ENCODE measurements at regions not wholly inside any gene's neighbourhood (a gene's known extent, or its start where the extent isn't known, plus 50 kb on each side); places are given as distances from the start of the nearest gene placed in this dataset.

DNA sequence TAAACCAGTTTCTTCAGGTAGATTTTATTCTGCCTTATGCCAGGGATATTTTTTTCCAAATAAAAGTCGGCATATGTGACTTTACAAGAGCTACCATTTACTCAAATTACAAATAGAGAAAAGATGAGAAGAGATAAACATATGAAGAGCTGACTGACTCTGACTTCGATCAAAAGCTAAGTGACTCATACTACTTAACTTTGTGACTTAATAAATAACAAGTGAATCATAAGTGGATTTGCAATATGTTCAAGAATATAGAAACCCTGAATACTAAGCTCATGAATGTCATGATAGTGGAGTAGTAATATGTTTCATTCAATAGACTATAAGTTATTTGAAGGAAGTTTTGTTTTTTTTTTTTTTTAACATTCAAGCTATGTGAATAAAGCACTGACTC is 130.5 kb upstream of the ANO3 start:
- H3K36me3 ChIP-seq (ENCODE audit: control insufficient read depth, insufficient read depth, low read length), result no peaks in the 10 kb centered on the region
- no peaks in the 10 kb centered on the region for H3K9me3 ChIP-seq (ENCODE audit: control insufficient read depth, low read length)
- DNase-seq, result no peak
- H3K27ac ChIP-seq (ENCODE audit: insufficient read depth, low read length, poor library complexity, severe bottlenecking), result no peak overlapping the region
- no peaks in the 10 kb centered on the region for H3K27me3 ChIP-seq (replicated peaks; ENCODE audit: control insufficient read depth, insufficient read depth, low read length, poor library complexity, severe bottlenecking)
- no peaks in the 10 kb centered on the region for H3K4me1 ChIP-seq (ENCODE audit: control insufficient read depth, insufficient read depth, low read length, poor library complexity, severe bottlenecking)
- no peak overlapping the region for H3K4me3 ChIP-seq (ENCODE audit: insufficient read depth, low read depth, low read length, poor library complexity, severe bottlenecking)

DNA sequence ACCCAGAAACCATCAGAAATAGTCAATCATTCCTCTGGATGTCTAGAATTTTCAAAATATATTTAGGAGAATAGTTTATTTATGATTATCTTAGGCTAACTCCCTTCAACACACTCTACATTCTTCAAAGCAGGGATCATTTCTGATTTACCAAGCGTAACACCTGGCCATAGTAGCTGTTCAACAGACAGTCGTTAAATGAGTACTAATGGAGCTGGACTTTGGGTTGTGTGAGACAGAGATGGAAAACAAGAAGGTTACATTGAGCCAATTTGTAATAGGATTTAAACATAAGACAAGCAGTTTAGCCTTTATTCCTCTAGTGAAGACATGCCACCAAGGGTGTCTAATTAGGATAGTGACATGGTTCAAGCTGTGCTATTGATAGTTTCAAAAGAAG is 129.2 kb upstream of the ANO3 start:
- H3K27ac ChIP-seq (ENCODE audit: insufficient read depth, low read length, poor library complexity, severe bottlenecking), result no peak overlapping the region
- no peak overlapping the region for H3K4me3 ChIP-seq (ENCODE audit: insufficient read depth, low read depth, low read length, poor library complexity, severe bottlenecking)
- no peaks in the 10 kb centered on the region for H3K36me3 ChIP-seq (ENCODE audit: control insufficient read depth, insufficient read depth, low read length)
- DNase-seq, result no peak
- H3K9me3 ChIP-seq (ENCODE audit: control insufficient read depth, low read length), result no peaks in the 10 kb centered on the region
- no peaks in the 10 kb centered on the region for H3K27me3 ChIP-seq (replicated peaks; ENCODE audit: control insufficient read depth, insufficient read depth, low read length, poor library complexity, severe bottlenecking)
- no peaks in the 10 kb centered on the region for H3K4me1 ChIP-seq (ENCODE audit: control insufficient read depth, insufficient read depth, low read length, poor library complexity, severe bottlenecking)

DNA sequence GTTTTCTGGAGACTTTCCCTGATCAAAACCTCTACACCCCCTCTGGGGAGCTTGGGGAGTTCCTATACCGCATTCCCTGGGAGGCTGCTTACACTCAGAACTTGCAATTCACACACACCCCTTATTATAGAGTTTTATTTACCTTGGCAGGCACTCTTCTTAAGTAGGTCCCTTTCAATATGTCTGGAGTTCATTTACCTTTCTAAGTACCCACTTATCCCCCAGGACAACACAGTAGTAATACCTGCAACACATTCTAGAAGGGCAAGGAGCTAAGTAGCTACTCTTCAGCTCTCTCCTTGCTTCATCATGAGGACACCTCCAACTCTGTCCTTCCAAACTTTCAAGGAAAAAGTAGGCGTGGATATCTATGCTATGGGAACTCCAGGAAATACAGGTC is 127.8 kb upstream of the ANO3 start:
- no peaks in the 10 kb centered on the region for H3K4me1 ChIP-seq (ENCODE audit: control insufficient read depth, insufficient read depth, low read length, poor library complexity, severe bottlenecking)
- no peak for DNase-seq
- H3K27me3 ChIP-seq (replicated peaks; ENCODE audit: control insufficient read depth, insufficient read depth, low read length, poor library complexity, severe bottlenecking), result no peaks in the 10 kb centered on the region
- no peak overlapping the region for H3K27ac ChIP-seq (ENCODE audit: insufficient read depth, low read length, poor library complexity, severe bottlenecking)
- no peaks in the 10 kb centered on the region for H3K9me3 ChIP-seq (ENCODE audit: control insufficient read depth, low read length)
- no peak overlapping the region for H3K4me3 ChIP-seq (ENCODE audit: insufficient read depth, low read depth, low read length, poor library complexity, severe bottlenecking)
- no peaks in the 10 kb centered on the region for H3K36me3 ChIP-seq (ENCODE audit: control insufficient read depth, insufficient read depth, low read length)

DNA sequence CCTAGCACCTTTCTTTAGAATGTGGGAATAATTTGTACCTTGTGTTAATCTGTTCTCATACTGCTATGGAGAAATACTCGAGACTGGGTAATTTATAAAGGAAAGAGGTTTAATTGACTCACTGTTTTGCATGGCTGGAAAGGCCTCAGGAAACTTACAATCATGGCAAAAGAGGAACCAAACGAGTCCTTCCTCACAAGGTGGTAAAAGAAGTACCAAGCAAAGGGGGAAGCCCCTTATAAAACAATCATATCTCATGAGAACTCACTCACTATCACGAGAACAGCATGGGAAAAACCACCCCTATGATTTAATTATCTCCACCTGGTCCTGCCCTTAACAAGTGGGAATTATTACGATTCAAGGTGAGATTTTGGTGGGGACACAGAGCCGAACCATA is 127.1 kb upstream of the ANO3 start:
- DNase-seq, result no peak
- no peak overlapping the region for H3K27ac ChIP-seq (ENCODE audit: insufficient read depth, low read length, poor library complexity, severe bottlenecking)
- no peaks in the 10 kb centered on the region for H3K36me3 ChIP-seq (ENCODE audit: control insufficient read depth, insufficient read depth, low read length)
- no peak overlapping the region for H3K4me3 ChIP-seq (ENCODE audit: insufficient read depth, low read depth, low read length, poor library complexity, severe bottlenecking)
- H3K9me3 ChIP-seq (ENCODE audit: control insufficient read depth, low read length), result no peaks in the 10 kb centered on the region
- no peaks in the 10 kb centered on the region for H3K4me1 ChIP-seq (ENCODE audit: control insufficient read depth, insufficient read depth, low read length, poor library complexity, severe bottlenecking)
- H3K27me3 ChIP-seq (replicated peaks; ENCODE audit: control insufficient read depth, insufficient read depth, low read length, poor library complexity, severe bottlenecking), result no peaks in the 10 kb centered on the region

DNA sequence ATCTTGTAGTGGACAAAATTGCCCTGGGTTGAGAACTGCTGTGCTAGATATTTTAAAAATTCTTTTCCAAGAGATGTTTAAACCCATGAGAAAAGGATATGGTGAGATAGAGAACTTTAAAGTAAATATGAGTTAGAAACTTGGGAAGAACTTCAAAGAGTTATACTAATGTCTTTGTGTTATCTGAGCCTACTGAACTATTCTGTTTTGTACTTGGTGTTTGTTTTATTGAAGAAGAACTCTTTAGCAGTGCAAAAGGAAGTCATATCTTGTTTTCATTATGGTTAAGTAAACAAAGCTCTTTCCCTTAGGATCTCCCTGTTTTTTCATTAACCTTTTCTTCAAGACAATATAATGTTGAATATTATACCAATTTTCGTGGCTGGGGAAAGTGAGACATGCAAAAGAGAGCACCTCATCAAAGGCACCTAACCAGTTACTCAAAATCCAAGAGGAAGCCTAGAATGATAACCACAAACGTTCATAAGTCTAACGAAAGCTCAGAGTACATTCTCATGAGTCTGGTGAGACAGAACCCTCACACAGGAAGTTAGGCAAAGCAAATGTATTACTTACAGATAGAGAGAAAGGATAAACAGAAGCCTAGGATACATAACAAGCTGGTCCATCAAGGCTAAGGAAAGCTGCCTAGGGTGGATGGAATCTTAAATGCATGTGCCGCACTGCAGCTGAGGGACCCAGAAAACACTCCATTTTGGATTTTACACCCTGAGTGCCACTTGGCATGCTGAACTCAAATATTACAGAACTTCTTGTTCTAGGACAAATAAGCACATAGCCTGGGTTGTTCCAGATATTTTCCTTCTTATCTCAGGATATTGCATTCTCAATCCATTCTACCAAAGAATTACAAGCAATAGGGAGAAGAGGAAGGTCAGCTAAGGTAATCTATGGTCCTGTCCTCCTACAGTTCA is 112.5 kb upstream of the ANO3 start:
- no peak for DNase-seq
- Histone ChIP-seq H3K4me3 (ENCODE audit: insufficient read depth, low read depth, low read length, poor library complexity, severe bottlenecking) (no peak overlapping the region), H3K27ac (ENCODE audit: insufficient read depth, low read length, poor library complexity, severe bottlenecking) (no peak overlapping the region)

DNA sequence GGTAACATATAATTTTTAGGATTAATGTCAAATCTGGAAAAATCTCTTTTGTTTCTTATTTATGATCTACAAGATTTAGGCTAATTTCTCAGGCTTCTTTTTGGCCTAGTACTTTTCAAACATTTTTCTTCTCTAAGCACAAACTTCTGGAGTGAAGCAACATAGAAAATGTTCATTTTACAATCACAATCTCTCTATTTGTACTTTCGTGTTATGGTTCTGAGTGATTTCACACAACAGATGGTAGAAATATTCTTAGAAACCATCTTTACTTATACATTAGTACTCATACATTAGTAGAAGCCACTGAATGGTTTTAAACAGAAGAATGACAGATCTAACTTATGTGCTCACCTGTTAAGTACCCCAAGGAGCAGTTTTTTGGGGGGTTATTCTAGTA is 106.3 kb upstream of the ANO3 start:
- H3K27me3 ChIP-seq (replicated peaks; ENCODE audit: control insufficient read depth, insufficient read depth, low read length, poor library complexity, severe bottlenecking), result no peaks in the 10 kb centered on the region
- H3K27ac ChIP-seq (ENCODE audit: insufficient read depth, low read length, poor library complexity, severe bottlenecking), result no peak overlapping the region
- H3K9me3 ChIP-seq (ENCODE audit: control insufficient read depth, low read length), result no peaks in the 10 kb centered on the region
- H3K36me3 ChIP-seq (ENCODE audit: control insufficient read depth, insufficient read depth, low read length), result no peaks in the 10 kb centered on the region
- no peak overlapping the region for H3K4me3 ChIP-seq (ENCODE audit: insufficient read depth, low read depth, low read length, poor library complexity, severe bottlenecking)
- no peak for DNase-seq
- H3K4me1 ChIP-seq (ENCODE audit: control insufficient read depth, insufficient read depth, low read length, poor library complexity, severe bottlenecking), result no peaks in the 10 kb centered on the region

More for the DNA sequence above, 112.5 kb upstream of the ANO3 start:
- H3K27me3 ChIP-seq (replicated peaks; ENCODE audit: control insufficient read depth, insufficient read depth, low read length, poor library complexity, severe bottlenecking), result no peaks in the 10 kb centered on the region
- H3K36me3 ChIP-seq (ENCODE audit: control insufficient read depth, insufficient read depth, low read length), result no peaks in the 10 kb centered on the region
- H3K4me1 ChIP-seq (ENCODE audit: control insufficient read depth, insufficient read depth, low read length, poor library complexity, severe bottlenecking), result no peaks in the 10 kb centered on the region
- H3K9me3 ChIP-seq (ENCODE audit: control insufficient read depth, low read length), result no peaks in the 10 kb centered on the region

DNA sequence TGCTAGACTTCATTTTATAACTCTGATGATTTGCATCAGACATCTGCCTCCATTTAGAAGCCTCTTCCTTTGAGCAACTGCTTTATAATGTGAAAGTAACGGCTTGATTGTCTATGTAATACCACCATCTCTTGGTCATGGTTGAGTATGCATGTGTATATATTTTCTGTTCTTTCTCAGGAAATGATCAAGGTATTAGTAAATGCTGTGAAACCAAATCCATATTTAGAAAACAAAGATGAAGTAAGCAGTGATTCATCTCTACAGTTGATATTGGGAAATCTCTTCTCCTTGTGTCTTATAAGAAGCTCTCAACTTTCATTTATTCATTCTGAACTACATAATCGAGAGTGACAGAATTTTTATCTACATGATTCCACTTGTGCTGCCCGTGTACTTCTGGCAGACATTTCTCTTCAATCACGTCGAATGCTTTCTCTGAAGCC is 104.6 kb upstream of the ANO3 start:
- no peak for DNase-seq
- Histone ChIP-seq H3K27ac (ENCODE audit: insufficient read depth, low read length, poor library complexity, severe bottlenecking) (no peak overlapping the region), H3K36me3 (ENCODE audit: control insufficient read depth, insufficient read depth, low read length) (no peaks in the 10 kb centered on the region), H3K4me1 (ENCODE audit: control insufficient read depth, insufficient read depth, low read length, poor library complexity, severe bottlenecking) (no peaks in the 10 kb centered on the region), H3K4me3 (ENCODE audit: insufficient read depth, low read depth, low read length, poor library complexity, severe bottlenecking) (no peak overlapping the region), H3K27me3 (replicated peaks; ENCODE audit: control insufficient read depth, insufficient read depth, low read length, poor library complexity, severe bottlenecking) (no peaks in the 10 kb centered on the region), H3K9me3 (ENCODE audit: control insufficient read depth, low read length) (no peaks in the 10 kb centered on the region)

DNA sequence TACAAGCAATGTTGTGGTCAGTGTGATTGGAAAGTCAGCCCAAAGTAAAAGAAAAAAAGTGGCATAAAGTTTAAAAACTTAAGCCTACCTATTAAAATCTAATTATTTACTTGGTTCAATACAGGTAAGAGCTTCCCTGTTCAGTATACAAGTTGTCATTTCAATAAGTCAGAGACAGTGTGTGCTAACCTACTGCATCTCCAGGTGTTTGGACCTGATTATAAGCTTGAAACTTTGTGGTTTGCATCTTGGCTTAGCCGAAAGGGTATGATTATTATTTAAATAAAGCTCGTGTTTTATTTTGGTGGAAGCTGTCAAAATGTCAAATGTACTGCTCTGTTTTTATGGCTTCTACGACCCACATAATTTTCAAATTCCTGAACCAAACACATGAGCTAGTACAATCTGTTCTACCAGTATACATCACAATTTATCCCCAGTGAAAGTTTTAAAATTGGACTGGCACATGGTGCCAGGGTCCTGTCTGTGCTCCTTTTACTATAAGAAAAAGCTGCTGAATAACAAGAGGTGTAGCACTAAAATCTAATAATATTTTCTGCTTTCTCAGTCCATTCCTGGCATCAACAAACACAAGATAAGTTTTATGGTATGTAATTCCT is 103.9 kb upstream of the ANO3 start:
- H3K36me3 ChIP-seq (ENCODE audit: control insufficient read depth, insufficient read depth, low read length), result no peaks in the 10 kb centered on the region
- no peak for DNase-seq
- H3K27ac ChIP-seq (ENCODE audit: insufficient read depth, low read length, poor library complexity, severe bottlenecking), result no peak overlapping the region

DNA sequence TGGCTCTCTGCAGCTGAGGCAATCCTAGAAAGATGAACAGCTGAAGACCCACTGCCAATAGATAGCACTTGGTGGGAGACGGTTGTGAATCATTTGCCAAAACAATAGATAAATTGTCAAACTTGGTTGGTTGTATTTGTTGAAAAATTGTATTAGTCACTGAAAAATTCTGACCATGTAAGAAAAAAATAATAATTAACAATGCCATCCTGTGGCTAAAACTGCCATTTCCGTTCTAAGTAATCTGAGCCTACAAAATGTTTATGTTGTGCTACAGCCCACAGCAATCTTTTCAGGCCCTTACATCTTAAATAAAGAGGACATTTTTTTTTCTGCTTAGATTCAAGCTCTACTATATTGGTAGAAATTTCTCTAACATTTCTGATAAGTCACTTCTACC is 103.2 kb upstream of the ANO3 start:
- H3K9me3 ChIP-seq (ENCODE audit: control insufficient read depth, low read length), result no peaks in the 10 kb centered on the region
- H3K4me3 ChIP-seq (ENCODE audit: insufficient read depth, low read depth, low read length, poor library complexity, severe bottlenecking), result no peak overlapping the region
- no peaks in the 10 kb centered on the region for H3K36me3 ChIP-seq (ENCODE audit: control insufficient read depth, insufficient read depth, low read length)
- H3K27ac ChIP-seq (ENCODE audit: insufficient read depth, low read length, poor library complexity, severe bottlenecking), result no peak overlapping the region
- no peaks in the 10 kb centered on the region for H3K4me1 ChIP-seq (ENCODE audit: control insufficient read depth, insufficient read depth, low read length, poor library complexity, severe bottlenecking)
- no peaks in the 10 kb centered on the region for H3K27me3 ChIP-seq (replicated peaks; ENCODE audit: control insufficient read depth, insufficient read depth, low read length, poor library complexity, severe bottlenecking)
- no peak for DNase-seq

More for the DNA sequence above, 103.9 kb upstream of the ANO3 start:
- H3K27me3 ChIP-seq (replicated peaks; ENCODE audit: control insufficient read depth, insufficient read depth, low read length, poor library complexity, severe bottlenecking), result no peaks in the 10 kb centered on the region
- H3K9me3 ChIP-seq (ENCODE audit: control insufficient read depth, low read length), result no peaks in the 10 kb centered on the region
- H3K4me3 ChIP-seq (ENCODE audit: insufficient read depth, low read depth, low read length, poor library complexity, severe bottlenecking), result no peak overlapping the region
- H3K4me1 ChIP-seq (ENCODE audit: control insufficient read depth, insufficient read depth, low read length, poor library complexity, severe bottlenecking), result no peaks in the 10 kb centered on the region

DNA sequence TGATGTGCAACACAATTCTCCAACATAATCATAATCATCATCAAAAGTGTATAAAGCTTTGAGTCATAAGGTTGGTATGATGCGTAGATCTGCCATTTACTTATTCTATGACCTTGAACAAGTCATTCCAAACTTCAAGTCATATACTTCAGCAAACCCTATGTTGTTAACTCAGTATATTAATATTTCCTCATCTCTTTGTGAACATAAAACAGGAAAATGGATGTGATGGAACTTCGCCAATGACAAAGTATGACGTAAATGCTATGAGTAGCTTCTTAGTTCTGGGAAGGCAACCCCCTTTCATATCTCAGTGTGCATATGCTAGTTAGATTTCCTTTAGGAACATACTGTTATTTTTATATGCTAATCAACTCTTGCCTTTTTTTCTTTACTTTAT is 102.7 kb upstream of the ANO3 start:
- Histone ChIP-seq H3K4me3 (ENCODE audit: insufficient read depth, low read depth, low read length, poor library complexity, severe bottlenecking) (no peak overlapping the region), H3K4me1 (ENCODE audit: control insufficient read depth, insufficient read depth, low read length, poor library complexity, severe bottlenecking) (no peaks in the 10 kb centered on the region), H3K36me3 (ENCODE audit: control insufficient read depth, insufficient read depth, low read length) (no peaks in the 10 kb centered on the region), H3K9me3 (ENCODE audit: control insufficient read depth, low read length) (no peaks in the 10 kb centered on the region), H3K27ac (ENCODE audit: insufficient read depth, low read length, poor library complexity, severe bottlenecking) (no peak overlapping the region), H3K27me3 (replicated peaks; ENCODE audit: control insufficient read depth, insufficient read depth, low read length, poor library complexity, severe bottlenecking) (no peaks in the 10 kb centered on the region)
- DNase-seq, result no peak

Measured in effector memory CD4-positive, alpha-beta T cell (primary cell).